ENCODE measurements at regions not wholly inside any gene's neighbourhood (a gene's known extent, or its start where the extent isn't known, plus 50 kb on each side); places are given as distances from the start of the nearest gene placed in this dataset.

GRCh38 chr9:118631956-118632355 is 737.3 kb downstream of the BRINP1 start:
- H3K9me3 Mint-ChIP-seq (ENCODE audit: low read depth): peaks cover 15% of the 10 kb centered on the region
- H3K36me3 Mint-ChIP-seq: no peaks in the 10 kb centered on the region
- H3K4me1 Mint-ChIP-seq (ENCODE audit: low read depth): no peaks in the 10 kb centered on the region
- H3K27ac Mint-ChIP-seq: no peak overlapping the region
- H3K4me3 Mint-ChIP-seq: no peak overlapping the region
- no peaks in the 10 kb centered on the region for H3K27me3 Mint-ChIP-seq

- Mint-ChIP-seq H3K27me3 (no peaks in the 10 kb centered on the region), H3K9me3 (ENCODE audit: low read depth) (peaks cover 17% of the 10 kb centered on the region), H3K4me3 (no peak overlapping the region), H3K36me3 (no peaks in the 10 kb centered on the region), H3K4me1 (ENCODE audit: low read depth) (no peaks in the 10 kb centered on the region), H3K27ac (no peak overlapping the region)
Measured at GRCh38 chr9:118635416-118635815, 733.8 kb downstream of the BRINP1 start.

GRCh38 chr9:118637681-118638080 is 731.6 kb downstream of the BRINP1 start:
- H3K27me3 Mint-ChIP-seq: no peaks in the 10 kb centered on the region
- no peak overlapping the region for H3K27ac Mint-ChIP-seq
- no peaks in the 10 kb centered on the region for H3K36me3 Mint-ChIP-seq
- H3K4me1 Mint-ChIP-seq (ENCODE audit: low read depth): no peaks in the 10 kb centered on the region
- peaks cover 17% of the 10 kb centered on the region for H3K9me3 Mint-ChIP-seq (ENCODE audit: low read depth)
- no peak overlapping the region for H3K4me3 Mint-ChIP-seq

GRCh38 chr9:118640836-118641560 is 728.2 kb downstream of the BRINP1 start:
- no peaks in the 10 kb centered on the region for H3K36me3 Mint-ChIP-seq
- no peaks in the 10 kb centered on the region for H3K27me3 Mint-ChIP-seq
- H3K27ac Mint-ChIP-seq: no peak overlapping the region
- no peaks in the 10 kb centered on the region for H3K4me1 Mint-ChIP-seq (ENCODE audit: low read depth)
- no peak overlapping the region for H3K4me3 Mint-ChIP-seq
- peaks cover 20% of the 10 kb centered on the region for H3K9me3 Mint-ChIP-seq (ENCODE audit: low read depth)

GRCh38 chr9:118643118-118643517 is 726.1 kb downstream of the BRINP1 start:
- H3K4me1 Mint-ChIP-seq (ENCODE audit: low read depth): no peaks in the 10 kb centered on the region
- H3K36me3 Mint-ChIP-seq: no peaks in the 10 kb centered on the region
- H3K4me3 Mint-ChIP-seq: no peak overlapping the region
- no peak overlapping the region for H3K27ac Mint-ChIP-seq
- peaks cover 21% of the 10 kb centered on the region for H3K9me3 Mint-ChIP-seq (ENCODE audit: low read depth)
- no peaks in the 10 kb centered on the region for H3K27me3 Mint-ChIP-seq

GRCh38 chr9:118644066-118644465 is 725.2 kb downstream of the BRINP1 start:
- Mint-ChIP-seq H3K4me1 (ENCODE audit: low read depth) (no peaks in the 10 kb centered on the region), H3K9me3 (ENCODE audit: low read depth) (peaks cover 21% of the 10 kb centered on the region), H3K4me3 (no peak overlapping the region), H3K27me3 (no peaks in the 10 kb centered on the region), H3K36me3 (no peaks in the 10 kb centered on the region), H3K27ac (no peak overlapping the region)

- H3K4me3 Mint-ChIP-seq: no peak overlapping the region
- H3K4me1 Mint-ChIP-seq (ENCODE audit: low read depth): no peaks in the 10 kb centered on the region
- peaks cover 25% of the 10 kb centered on the region for H3K9me3 Mint-ChIP-seq (ENCODE audit: low read depth)
- no peak overlapping the region for H3K27ac Mint-ChIP-seq
- H3K36me3 Mint-ChIP-seq: no peaks in the 10 kb centered on the region
- no peaks in the 10 kb centered on the region for H3K27me3 Mint-ChIP-seq
Measured at GRCh38 chr9:118647331-118647730, 721.9 kb downstream of the BRINP1 start.

- H3K9me3 Mint-ChIP-seq (ENCODE audit: low read depth): peaks cover 18% of the 10 kb centered on the region
- H3K27ac Mint-ChIP-seq: no peak overlapping the region
- H3K4me1 Mint-ChIP-seq (ENCODE audit: low read depth): no peaks in the 10 kb centered on the region
Measured at GRCh38 chr9:118650417-118650816, 718.8 kb downstream of the BRINP1 start.

GRCh38 chr9:118651511-118651910 is 717.7 kb downstream of the BRINP1 start:
- Mint-ChIP-seq H3K27me3 (no peaks in the 10 kb centered on the region), H3K27ac (no peak overlapping the region), H3K36me3 (no peaks in the 10 kb centered on the region), H3K4me3 (no peak overlapping the region), H3K4me1 (ENCODE audit: low read depth) (no peaks in the 10 kb centered on the region), H3K9me3 (ENCODE audit: low read depth) (peaks cover 16% of the 10 kb centered on the region)

More at GRCh38 chr9:118650417-118650816, 718.8 kb downstream of the BRINP1 start:
- no peak overlapping the region for H3K4me3 Mint-ChIP-seq
- H3K27me3 Mint-ChIP-seq: no peaks in the 10 kb centered on the region
- H3K36me3 Mint-ChIP-seq: no peaks in the 10 kb centered on the region

GRCh38 chr9:118652258-118652657 is 717.0 kb downstream of the BRINP1 start:
- Mint-ChIP-seq H3K4me3 (no peak overlapping the region), H3K36me3 (no peaks in the 10 kb centered on the region), H3K27me3 (no peaks in the 10 kb centered on the region), H3K9me3 (ENCODE audit: low read depth) (peaks cover 17% of the 10 kb centered on the region), H3K4me1 (ENCODE audit: low read depth) (no peaks in the 10 kb centered on the region), H3K27ac (no peak overlapping the region)

- H3K9me3 Mint-ChIP-seq (ENCODE audit: low read depth): peaks cover 17% of the 10 kb centered on the region
- H3K27ac Mint-ChIP-seq: no peak overlapping the region
- no peaks in the 10 kb centered on the region for H3K27me3 Mint-ChIP-seq
- no peaks in the 10 kb centered on the region for H3K4me1 Mint-ChIP-seq (ENCODE audit: low read depth)
- no peaks in the 10 kb centered on the region for H3K36me3 Mint-ChIP-seq
- no peak overlapping the region for H3K4me3 Mint-ChIP-seq
Measured at GRCh38 chr9:118652912-118653311, 716.3 kb downstream of the BRINP1 start.

- no peaks in the 10 kb centered on the region for H3K36me3 Mint-ChIP-seq
- H3K27ac Mint-ChIP-seq: no peak overlapping the region
- H3K4me3 Mint-ChIP-seq: no peak overlapping the region
- H3K4me1 Mint-ChIP-seq (ENCODE audit: low read depth): no peaks in the 10 kb centered on the region
- no peaks in the 10 kb centered on the region for H3K27me3 Mint-ChIP-seq
- H3K9me3 Mint-ChIP-seq (ENCODE audit: low read depth): peaks cover 13% of the 10 kb centered on the region
Measured at GRCh38 chr9:118659011-118659410, 710.2 kb downstream of the BRINP1 start.

- Mint-ChIP-seq H3K4me3 (no peak overlapping the region), H3K27ac (no peak overlapping the region), H3K9me3 (ENCODE audit: low read depth) (peaks cover 10% of the 10 kb centered on the region), H3K4me1 (ENCODE audit: low read depth) (no peaks in the 10 kb centered on the region), H3K27me3 (no peaks in the 10 kb centered on the region), H3K36me3 (no peaks in the 10 kb centered on the region)
Measured at GRCh38 chr9:118665226-118665919, 703.9 kb downstream of the BRINP1 start.

- Mint-ChIP-seq H3K4me3 (no peak overlapping the region), H3K27ac (no peak overlapping the region), H3K36me3 (no peaks in the 10 kb centered on the region), H3K9me3 (ENCODE audit: low read depth) (peaks cover 6% of the 10 kb centered on the region), H3K4me1 (ENCODE audit: low read depth) (no peaks in the 10 kb centered on the region), H3K27me3 (no peaks in the 10 kb centered on the region)
Measured at GRCh38 chr9:118670011-118670953, 699.0 kb downstream of the BRINP1 start.

- Mint-ChIP-seq H3K4me3 (no peak overlapping the region), H3K27ac (no peak overlapping the region), H3K4me1 (ENCODE audit: low read depth) (no peaks in the 10 kb centered on the region), H3K27me3 (no peaks in the 10 kb centered on the region), H3K36me3 (no peaks in the 10 kb centered on the region), H3K9me3 (ENCODE audit: low read depth) (peaks cover 3% of the 10 kb centered on the region)
Measured at GRCh38 chr9:118674942-118675341, 694.3 kb downstream of the BRINP1 start.
